ENCODE measurements at regions not wholly inside any gene's neighbourhood (a gene's known extent, or its start where the extent isn't known, plus 50 kb on each side); places are given as distances from the start of the nearest gene placed in this dataset.
"Not testable (repeated sequence)": the region's sequence is repeated elsewhere in the genome, so short reads cannot be mapped to it uniquely, and the experiment has no call there.

- in situ Hi-C loops (cut with MboI; ENCODE audit: low pct_unique_long_range_greater_than_20kb, low sequenced_read_pairs, unreplicated experiment), result no loop called here
- TF ChIP-seq, protein P1, sequence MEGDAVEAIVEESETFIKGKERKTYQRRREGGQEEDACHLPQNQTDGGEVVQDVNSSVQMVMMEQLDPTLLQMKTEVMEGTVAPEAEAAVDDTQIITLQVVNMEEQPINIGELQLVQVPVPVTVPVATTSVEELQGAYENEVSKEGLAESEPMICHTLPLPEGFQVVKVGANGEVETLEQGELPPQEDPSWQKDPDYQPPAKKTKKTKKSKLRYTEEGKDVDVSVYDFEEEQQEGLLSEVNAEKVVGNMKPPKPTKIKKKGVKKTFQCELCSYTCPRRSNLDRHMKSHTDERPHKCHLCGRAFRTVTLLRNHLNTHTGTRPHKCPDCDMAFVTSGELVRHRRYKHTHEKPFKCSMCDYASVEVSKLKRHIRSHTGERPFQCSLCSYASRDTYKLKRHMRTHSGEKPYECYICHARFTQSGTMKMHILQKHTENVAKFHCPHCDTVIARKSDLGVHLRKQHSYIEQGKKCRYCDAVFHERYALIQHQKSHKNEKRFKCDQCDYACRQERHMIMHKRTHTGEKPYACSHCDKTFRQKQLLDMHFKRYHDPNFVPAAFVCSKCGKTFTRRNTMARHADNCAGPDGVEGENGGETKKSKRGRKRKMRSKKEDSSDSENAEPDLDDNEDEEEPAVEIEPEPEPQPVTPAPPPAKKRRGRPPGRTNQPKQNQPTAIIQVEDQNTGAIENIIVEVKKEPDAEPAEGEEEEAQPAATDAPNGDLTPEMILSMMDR (IDR thresholded peaks at IDR 0.05; ENCODE audit: extremely low read depth, insufficient read depth, missing control alignments), result no peak
- no peak for DNase-seq (ENCODE audit: low spot score)
Measured at GRCh38 chr10:108608860-108609259, 1314.5 kb downstream of the XPNPEP1 start.

DNA sequence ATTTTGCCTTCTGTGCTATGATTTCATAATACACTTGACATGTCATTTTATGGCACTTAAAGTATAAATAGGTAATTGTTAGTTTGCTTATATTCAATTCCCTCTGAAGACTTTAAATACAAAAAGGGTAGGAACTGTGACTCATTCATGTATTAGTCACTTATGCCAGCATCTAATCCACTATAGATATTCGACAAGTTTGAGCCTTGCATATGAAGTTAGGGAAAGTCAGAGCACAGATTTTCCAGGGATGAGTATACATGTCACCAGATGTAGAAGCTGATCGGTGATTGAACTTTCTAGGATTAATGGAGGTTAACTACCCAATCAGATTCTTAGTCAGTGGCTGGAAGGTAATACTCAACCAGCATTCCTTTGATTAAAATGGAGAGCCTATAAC lies 1321.5 kb downstream of the XPNPEP1 start:
- TF ChIP-seq, protein P1 (IDR thresholded peaks at IDR 0.05; ENCODE audit: extremely low read depth, insufficient read depth, missing control alignments), result no peak
- DNase-seq (ENCODE audit: low spot score), result no peak
- in situ Hi-C loops (cut with MboI; ENCODE audit: low pct_unique_long_range_greater_than_20kb, low sequenced_read_pairs, unreplicated experiment), result no loop called here

DNA sequence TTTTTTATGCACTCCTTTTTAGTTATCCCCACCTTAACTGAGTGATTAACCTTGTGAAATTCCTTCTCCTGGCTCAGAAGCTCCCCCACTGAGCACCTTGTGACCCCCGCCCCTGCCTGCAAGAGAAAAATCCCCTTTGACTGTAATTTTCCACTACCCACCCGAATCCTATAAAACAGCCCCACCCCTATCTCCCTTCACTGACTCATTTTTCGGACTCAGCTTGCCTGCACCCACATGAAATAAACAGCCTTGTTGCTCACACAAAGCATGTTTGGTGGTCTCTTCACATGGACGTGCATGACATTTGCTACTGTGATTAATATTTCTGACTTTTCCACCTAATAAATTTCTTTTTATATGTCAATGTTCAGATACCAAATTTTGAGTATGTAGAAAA lies 1322.8 kb downstream of the XPNPEP1 start:
- in situ Hi-C loops (cut with MboI; ENCODE audit: low pct_unique_long_range_greater_than_20kb, low sequenced_read_pairs, unreplicated experiment), result not testable (repeated sequence)

GRCh38 chr10:108599317-108599716 lies 1324.0 kb downstream of the XPNPEP1 start:
- DNase-seq (ENCODE audit: low spot score); in situ Hi-C loops (cut with MboI; ENCODE audit: low pct_unique_long_range_greater_than_20kb, low sequenced_read_pairs, unreplicated experiment): not testable (repeated sequence)

More for the DNA sequence above, 1322.8 kb downstream of the XPNPEP1 start:
- not testable (repeated sequence) for DNase-seq (ENCODE audit: low spot score)

GRCh38 chr10:108598831-108599230 lies 1324.5 kb downstream of the XPNPEP1 start:
- DNase-seq (ENCODE audit: low spot score), result no peak
- TF ChIP-seq, protein P1 (IDR thresholded peaks at IDR 0.05; ENCODE audit: extremely low read depth, insufficient read depth, missing control alignments), result no peak
- in situ Hi-C loops (cut with MboI; ENCODE audit: low pct_unique_long_range_greater_than_20kb, low sequenced_read_pairs, unreplicated experiment), result no loop called here

DNA sequence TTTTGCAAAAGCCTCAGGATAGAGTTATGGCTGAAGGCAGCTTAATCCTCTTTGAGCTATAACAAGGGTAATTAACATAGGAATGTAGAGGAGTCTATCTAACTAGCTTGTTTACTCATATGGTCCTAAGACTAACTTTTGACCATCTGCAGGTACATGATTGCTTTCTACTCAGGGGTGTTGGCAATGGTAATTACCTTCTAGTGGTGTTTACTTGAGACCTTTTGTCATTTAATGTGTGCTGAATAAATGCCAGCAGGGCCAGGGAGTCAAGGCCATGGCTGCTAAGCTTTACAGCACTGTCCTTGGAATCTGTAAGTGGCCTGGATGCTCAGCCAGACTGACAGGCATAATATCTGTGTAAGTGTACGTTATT lies 1325.0 kb downstream of the XPNPEP1 start:
- TF ChIP-seq, protein P1 (IDR thresholded peaks at IDR 0.05; ENCODE audit: extremely low read depth, insufficient read depth, missing control alignments), result no peak
- no peak for DNase-seq (ENCODE audit: low spot score)
- in situ Hi-C loops (cut with MboI; ENCODE audit: low pct_unique_long_range_greater_than_20kb, low sequenced_read_pairs, unreplicated experiment), result no loop called here

- in situ Hi-C loops (cut with MboI; ENCODE audit: low pct_unique_long_range_greater_than_20kb, low sequenced_read_pairs, unreplicated experiment), result no loop called here
- no peak for DNase-seq (ENCODE audit: low spot score)
- TF ChIP-seq, protein P1 (IDR thresholded peaks at IDR 0.05; ENCODE audit: extremely low read depth, insufficient read depth, missing control alignments), result no peak
Measured at GRCh38 chr10:108597657-108598319, 1325.5 kb downstream of the XPNPEP1 start.

GRCh38 chr10:108597031-108597430 lies 1326.3 kb downstream of the XPNPEP1 start:
- TF ChIP-seq, protein P1 (IDR thresholded peaks at IDR 0.05; ENCODE audit: extremely low read depth, insufficient read depth, missing control alignments), result no peak
- in situ Hi-C loops (cut with MboI; ENCODE audit: low pct_unique_long_range_greater_than_20kb, low sequenced_read_pairs, unreplicated experiment), result no loop called here
- no peak for DNase-seq (ENCODE audit: low spot score)
